ENCODE measurements at regions not wholly inside any gene's neighbourhood (a gene's known extent, or its start where the extent isn't known, plus 50 kb on each side); places are given as distances from the start of the nearest gene placed in this dataset.

DNA sequence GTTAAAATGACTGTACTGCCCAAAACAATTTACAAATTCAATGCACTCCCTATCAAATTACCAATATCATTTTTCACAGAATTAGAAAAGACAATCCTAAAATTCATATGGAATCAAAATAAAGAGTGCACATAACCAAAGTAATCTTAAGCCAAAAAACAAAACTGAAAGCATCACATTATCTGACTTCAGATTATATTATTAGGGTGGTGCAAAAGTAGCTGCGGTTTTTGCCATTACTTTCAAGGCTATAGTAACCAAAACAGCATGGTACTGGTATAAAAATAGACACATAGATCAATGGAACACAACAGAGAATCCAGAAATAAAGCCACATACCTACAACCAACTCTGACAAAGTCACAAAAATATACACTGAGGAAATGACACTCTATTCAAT, 396.6 kb downstream of the EIPR1 start:
- TF ChIP-seq, protein P1, sequence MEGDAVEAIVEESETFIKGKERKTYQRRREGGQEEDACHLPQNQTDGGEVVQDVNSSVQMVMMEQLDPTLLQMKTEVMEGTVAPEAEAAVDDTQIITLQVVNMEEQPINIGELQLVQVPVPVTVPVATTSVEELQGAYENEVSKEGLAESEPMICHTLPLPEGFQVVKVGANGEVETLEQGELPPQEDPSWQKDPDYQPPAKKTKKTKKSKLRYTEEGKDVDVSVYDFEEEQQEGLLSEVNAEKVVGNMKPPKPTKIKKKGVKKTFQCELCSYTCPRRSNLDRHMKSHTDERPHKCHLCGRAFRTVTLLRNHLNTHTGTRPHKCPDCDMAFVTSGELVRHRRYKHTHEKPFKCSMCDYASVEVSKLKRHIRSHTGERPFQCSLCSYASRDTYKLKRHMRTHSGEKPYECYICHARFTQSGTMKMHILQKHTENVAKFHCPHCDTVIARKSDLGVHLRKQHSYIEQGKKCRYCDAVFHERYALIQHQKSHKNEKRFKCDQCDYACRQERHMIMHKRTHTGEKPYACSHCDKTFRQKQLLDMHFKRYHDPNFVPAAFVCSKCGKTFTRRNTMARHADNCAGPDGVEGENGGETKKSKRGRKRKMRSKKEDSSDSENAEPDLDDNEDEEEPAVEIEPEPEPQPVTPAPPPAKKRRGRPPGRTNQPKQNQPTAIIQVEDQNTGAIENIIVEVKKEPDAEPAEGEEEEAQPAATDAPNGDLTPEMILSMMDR (conservative IDR thresholded peaks at IDR 0.05; ENCODE audit: low read length) = no peak
- TF ChIP-seq EZH2phosphoT487 (IDR thresholded peaks at IDR 0.05; ENCODE audit: borderline replicate concordance, low read depth, low read length) = no peak
